ENCODE measurements at regions not wholly inside any gene's neighbourhood (a gene's known extent, or its start where the extent isn't known, plus 50 kb on each side); places are given as distances from the start of the nearest gene placed in this dataset.
"Not testable (repeated sequence)": the region's sequence is repeated elsewhere in the genome, so short reads cannot be mapped to it uniquely, and the experiment has no call there.

GRCh38 chr20:48371211-48371610, 456.6 kb downstream of the PREX1 start:
- Mint-ChIP-seq H3K4me3 (ENCODE audit: unreplicated experiment) (no peak overlapping the region), H3K36me3 (ENCODE audit: insufficient read depth, unreplicated experiment) (no peaks in the 10 kb centered on the region), H3K27ac (ENCODE audit: low read depth, unreplicated experiment) (no peak overlapping the region), H3K9me3 (ENCODE audit: unreplicated experiment) (no peaks in the 10 kb centered on the region), H3K27me3 (ENCODE audit: insufficient read depth, unreplicated experiment) (peaks cover 61% of the 10 kb centered on the region), H3K4me1 (ENCODE audit: insufficient read depth, unreplicated experiment) (peaks cover 4% of the 10 kb centered on the region)
- TF ChIP-seq CTCF (IDR thresholded peaks at IDR 0.05; ENCODE audit: unreplicated experiment): no peak
- no TSS peak for BruUV-seq (replicated peaks)
- intact Hi-C loops (cut with micrococcal nuclease): no loop called here
- CTCF ChIA-PET: no interaction called here
- DNase-seq (ENCODE audit: unreplicated experiment): no peak
- POLR2A ChIA-PET: interaction anchor here (0.7 kb wide), 1 partner anchor 226 kb away, joined by 3 read pairs; no protein-coding TSS in a partner anchor

- H3K36me3 Mint-ChIP-seq (ENCODE audit: insufficient read depth, unreplicated experiment); DNase-seq (ENCODE audit: unreplicated experiment); BruUV-seq (replicated peaks); H3K9me3 Mint-ChIP-seq (ENCODE audit: unreplicated experiment); intact Hi-C loops (cut with micrococcal nuclease); H3K27ac Mint-ChIP-seq (ENCODE audit: low read depth, unreplicated experiment); CTCF ChIA-PET; H3K4me1 Mint-ChIP-seq (ENCODE audit: insufficient read depth, unreplicated experiment); H3K4me3 Mint-ChIP-seq (ENCODE audit: unreplicated experiment): not testable (repeated sequence)
- POLR2A ChIA-PET: interaction anchor here (1.1 kb wide), 1 partner anchor 22 kb away, joined by 3 read pairs; no protein-coding TSS in a partner anchor
- H3K27me3 Mint-ChIP-seq (ENCODE audit: insufficient read depth, unreplicated experiment): peaks cover 57% of the 10 kb centered on the region
Observed at GRCh38 chr20:48368580-48369021, 459.2 kb downstream of the PREX1 start.

- POLR2A ChIA-PET; CTCF ChIA-PET; H3K27ac Mint-ChIP-seq (ENCODE audit: low read depth, unreplicated experiment); H3K4me3 Mint-ChIP-seq (ENCODE audit: unreplicated experiment); H3K9me3 Mint-ChIP-seq (ENCODE audit: unreplicated experiment); intact Hi-C loops (cut with micrococcal nuclease); H3K36me3 Mint-ChIP-seq (ENCODE audit: insufficient read depth, unreplicated experiment); H3K4me1 Mint-ChIP-seq (ENCODE audit: insufficient read depth, unreplicated experiment); BruUV-seq (replicated peaks); DNase-seq (ENCODE audit: unreplicated experiment): not testable (repeated sequence)
- peaks cover 52% of the 10 kb centered on the region for H3K27me3 Mint-ChIP-seq (ENCODE audit: insufficient read depth, unreplicated experiment)
Observed at GRCh38 chr20:48367541-48368358, 460.0 kb downstream of the PREX1 start.

- Mint-ChIP-seq H3K9me3 (ENCODE audit: unreplicated experiment) (no peaks in the 10 kb centered on the region), H3K27ac (ENCODE audit: low read depth, unreplicated experiment) (no peak overlapping the region), H3K27me3 (ENCODE audit: insufficient read depth, unreplicated experiment) (peaks cover 46% of the 10 kb centered on the region), H3K4me3 (ENCODE audit: unreplicated experiment) (no peak overlapping the region), H3K4me1 (ENCODE audit: insufficient read depth, unreplicated experiment) (no peaks in the 10 kb centered on the region), H3K36me3 (ENCODE audit: insufficient read depth, unreplicated experiment) (no peaks in the 10 kb centered on the region)
- ChIA-PET CTCF (interaction anchor here (0.6 to 0.9 kb wide), 2 partner anchors 9 to 1608 kb away, joined by 3 to 4 read pairs; no protein-coding TSS in a partner anchor), POLR2A (no interaction called here)
- no peak for DNase-seq (ENCODE audit: unreplicated experiment)
- intact Hi-C loops (cut with micrococcal nuclease): no loop called here
- no TSS peak for BruUV-seq (replicated peaks)
- no peak for TF ChIP-seq CTCF (IDR thresholded peaks at IDR 0.05; ENCODE audit: unreplicated experiment)
Observed at GRCh38 chr20:48366230-48366629, 461.6 kb downstream of the PREX1 start.

GRCh38 chr20:48364688-48365421, 462.9 kb downstream of the PREX1 start:
- no peak for TF ChIP-seq CTCF (IDR thresholded peaks at IDR 0.05; ENCODE audit: unreplicated experiment)
- no peak overlapping the region for H3K27ac Mint-ChIP-seq (ENCODE audit: low read depth, unreplicated experiment)

More at GRCh38 chr20:48364688-48365421, 462.9 kb downstream of the PREX1 start:
- no peaks in the 10 kb centered on the region for H3K9me3 Mint-ChIP-seq (ENCODE audit: unreplicated experiment)
- BruUV-seq (replicated peaks): no TSS peak
- H3K4me1 Mint-ChIP-seq (ENCODE audit: insufficient read depth, unreplicated experiment): no peaks in the 10 kb centered on the region
- intact Hi-C loops (cut with micrococcal nuclease): no loop called here
- no peak overlapping the region for H3K4me3 Mint-ChIP-seq (ENCODE audit: unreplicated experiment)
- POLR2A ChIA-PET: interaction anchor here (0.7 to 0.9 kb wide), 2 partner anchors 11 to 45 kb away, joined by 3 read pairs; no protein-coding TSS in a partner anchor
- DNase-seq (ENCODE audit: unreplicated experiment): no peak
- CTCF ChIA-PET: no interaction called here
- no peaks in the 10 kb centered on the region for H3K36me3 Mint-ChIP-seq (ENCODE audit: insufficient read depth, unreplicated experiment)
- peaks cover 41% of the 10 kb centered on the region for H3K27me3 Mint-ChIP-seq (ENCODE audit: insufficient read depth, unreplicated experiment)

Measured in MCF 10A (cell line).